Activated CD8-positive, alpha-beta memory T cell treated with anti-CD3 and anti-CD28 coated beads, Interleukin-2, amount 50 U/mL, for 4 hours (primary cell): ENCODE measurements at regions not wholly inside any gene's neighbourhood (a gene's known extent, or its start where the extent isn't known, plus 50 kb on each side); places are given as distances from the start of the nearest gene placed in this dataset.
"Not testable (repeated sequence)": the region's sequence is repeated elsewhere in the genome, so short reads cannot be mapped to it uniquely, and the experiment has no call there.

Source experiments
- DNase-seq: peaks from one replicate; pipeline ENCODE4 v3.0.0-alpha.2; 2020

- DNase-seq, result not testable (repeated sequence)
Measured at GRCh38 chr3:105296182-105296822, 70.4 kb upstream of the ALCAM start.

DNA sequence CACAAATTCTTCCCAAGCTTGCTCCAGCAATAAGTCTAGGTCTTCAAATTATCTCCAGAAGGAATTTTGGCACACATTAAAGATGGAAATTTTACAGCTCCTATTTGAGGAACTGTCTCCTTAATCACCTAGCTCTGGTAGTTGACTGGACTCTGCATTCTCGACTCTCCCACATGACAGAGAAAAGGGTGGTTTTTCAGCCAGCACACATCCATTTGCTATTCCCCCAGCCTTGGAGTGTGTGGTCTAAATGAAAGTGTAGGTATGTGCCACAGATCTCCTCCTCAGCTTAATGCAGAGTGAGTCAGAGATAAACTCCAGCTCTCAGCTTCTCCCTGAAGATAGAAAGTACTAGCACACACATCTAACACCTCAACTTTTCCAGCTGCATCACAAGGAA lies 62.2 kb upstream of the ALCAM start:
- DNase-seq, result no peak

- DNase-seq, result no peak
Measured at GRCh38 chr3:105315144-105315543, 51.6 kb upstream of the ALCAM start.

DNA sequence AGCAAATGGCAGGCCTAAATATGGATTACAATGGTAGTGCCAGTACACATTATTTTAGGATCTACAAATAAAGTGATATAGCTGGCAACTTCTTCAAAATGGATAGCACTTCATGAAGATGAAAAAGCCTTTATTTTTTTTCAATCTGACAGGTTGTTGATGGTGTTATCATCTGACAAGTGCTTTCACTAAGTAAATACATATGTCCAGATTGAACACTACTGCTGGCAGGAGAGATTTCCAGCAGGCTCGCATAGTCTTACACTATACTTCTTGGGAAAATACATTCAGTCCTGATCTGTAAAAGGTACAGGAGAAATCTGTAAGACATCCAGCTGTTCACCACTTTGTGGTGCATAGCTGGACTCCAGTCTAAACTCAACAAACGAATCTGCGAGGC lies 50.9 kb upstream of the ALCAM start:
- no peak for DNase-seq

GRCh38 chr3:105316331-105316730 lies 50.4 kb upstream of the ALCAM start:
- DNase-seq, result no peak
